Caco-2 (cell line): ENCODE measurements at regions not wholly inside any gene's neighbourhood (a gene's known extent, or its start where the extent isn't known, plus 50 kb on each side); places are given as distances from the start of the nearest gene placed in this dataset.

Experiments used
- BruUV-seq: library from RNA; stranded (reverse); fragments of 400-500 nt; replicated peaks from 2 replicates; lab custom pipeline; 2021; lab: Mats Ljungman, UMichigan
- CTCF ChIA-PET: fragments of 300-600 bp; sonication (Branson Sonifier 250); formaldehyde crosslinking; loops from one replicate; lab custom pipeline; 2022; ENCODE audit warnings: antibody characterized with exemption; lab: Charles Lee
- POLR2A ChIA-PET: fragments of 300-600 bp; sonication (Branson Sonifier 250); formaldehyde crosslinking; loops from one replicate; lab custom pipeline; 2022; ENCODE audit warnings: antibody characterized with exemption; lab: Charles Lee
- DNase-seq, 2 experiments: peaks; one replicate each; pipeline versions ENCODE4 v3.0.0 to v3.0.0-alpha.2; 2020 to 2022
- H3K27me3 ChIP-seq: replicated peaks from 2 replicates; pipeline ENCODE4 v1.6.0; 2011; ENCODE audit warnings: low read length; ENCODE audit not compliant: control insufficient read depth, insufficient read depth
- H3K36me3 ChIP-seq: 2 replicates; pipeline ENCODE4 v1.5.1; 2011; ENCODE audit warnings: low read length; ENCODE audit not compliant: control insufficient read depth, insufficient read depth
- H3K4me1 ChIP-seq: fragments of 250-450 bp; sonication (Bioruptor Pico); 2 replicates; pipeline ENCODE4 v1.5.1; 2020; ENCODE audit warnings: mild to moderate bottlenecking
- H3K4me3 ChIP-seq: 2 replicates; pipeline ENCODE4 v1.5.1; 2011; ENCODE audit warnings: low read depth, mild to moderate bottlenecking, control low read depth, low read length
- H3K9me3 ChIP-seq: fragments of 250-450 bp; sonication (Bioruptor Pico); 2 replicates; pipeline ENCODE4 v1.5.1; 2020; ENCODE audit warnings: mild to moderate bottlenecking, moderate library complexity
- H3K27ac Mint-ChIP-seq: one replicate; pipeline ENCODE4 v1.8.0; 2022; ENCODE audit warnings: mixed read lengths; ENCODE audit not compliant: unreplicated experiment
- H3K27me3 Mint-ChIP-seq: one replicate; pipeline ENCODE4 v1.8.0; 2022; ENCODE audit warnings: mixed read lengths; ENCODE audit not compliant: insufficient read depth, unreplicated experiment
- H3K36me3 Mint-ChIP-seq: one replicate; pipeline ENCODE4 v1.8.0; 2022; ENCODE audit warnings: mild to moderate bottlenecking, mixed read lengths; ENCODE audit not compliant: insufficient read depth, unreplicated experiment
- H3K4me1 Mint-ChIP-seq: one replicate; pipeline ENCODE4 v1.8.0; 2022; ENCODE audit warnings: low read depth, mixed read lengths; ENCODE audit not compliant: unreplicated experiment
- H3K4me3 Mint-ChIP-seq: one replicate; pipeline ENCODE4 v1.8.0; 2022; ENCODE audit warnings: mild to moderate bottlenecking, moderate library complexity, mixed read lengths; ENCODE audit not compliant: unreplicated experiment
- H3K9me3 Mint-ChIP-seq: one replicate; pipeline ENCODE4 v1.8.0; 2022; ENCODE audit warnings: mixed read lengths; ENCODE audit not compliant: unreplicated experiment
- intact Hi-C: fragments of 100-400 bp; cut with micrococcal nuclease; formaldehyde crosslinking; loops from one replicate; pipeline ENCODE4 v1.10.0; 2022; ENCODE audit not compliant: unreplicated experiment
- TF ChIP-seq, protein P1 (sequence below), 2 experiments: fragments of 200-600 bp in 1 of 2; IDR thresholded peaks; 1 replicate in 1 of 2; 2 replicates in 1 of 2; pipeline versions ENCODE4 v1.5.1 to v1.8.0; 2011 to 2022; ENCODE audit warnings: antibody characterized with exemption in 1 of 2, control low read depth in 1 of 2, inconsistent platforms in 1 of 2, low read depth in 1 of 2, low read length in 1 of 2, mild to moderate bottlenecking in 1 of 2, moderate library complexity in 1 of 2; ENCODE audit not compliant: insufficient read depth in 1 of 2, severe bottlenecking in 1 of 2, unreplicated experiment in 1 of 2

DNA sequence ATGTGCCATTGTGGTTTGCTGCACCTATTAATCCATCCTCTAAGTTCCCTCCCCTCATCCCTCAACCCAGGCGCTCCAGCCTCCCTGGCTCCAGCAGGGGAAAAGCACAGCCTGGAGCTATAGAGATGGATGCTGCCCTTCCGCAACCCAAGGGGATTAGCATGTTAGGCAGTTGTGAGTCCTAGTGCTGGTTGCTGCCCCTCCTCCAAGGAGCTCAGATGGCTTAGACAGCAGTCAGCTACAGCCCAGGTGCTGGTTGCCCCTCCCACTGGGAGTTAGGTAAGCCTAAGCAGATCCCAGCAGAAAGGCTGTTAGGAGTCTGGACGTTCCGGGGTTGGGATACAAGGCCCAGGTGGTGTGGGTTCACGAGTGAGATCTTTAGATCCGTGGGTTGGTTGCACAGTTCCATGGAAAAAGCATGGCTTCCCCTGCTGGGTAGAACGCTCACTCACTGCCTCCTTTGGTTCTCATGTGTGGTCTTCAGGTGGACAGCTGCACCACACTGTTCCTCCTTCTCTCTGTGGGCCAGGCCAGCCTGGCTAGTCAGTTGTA, 446.1 kb downstream of the ZNF804A start:
- Histone ChIP-seq H3K4me1 (no peaks in the 10 kb centered on the region), H3K9me3 (no peaks in the 10 kb centered on the region), H3K4me3 (no peak overlapping the region), H3K36me3 (no peaks in the 10 kb centered on the region), H3K27me3 (no peaks in the 10 kb centered on the region)
- intact Hi-C loops = no loop called here
- ChIA-PET CTCF (no interaction called here), POLR2A (no interaction called here)
- H3K36me3 Mint-ChIP-seq = no peaks in the 10 kb centered on the region
- TF ChIP-seq, protein P1, sequence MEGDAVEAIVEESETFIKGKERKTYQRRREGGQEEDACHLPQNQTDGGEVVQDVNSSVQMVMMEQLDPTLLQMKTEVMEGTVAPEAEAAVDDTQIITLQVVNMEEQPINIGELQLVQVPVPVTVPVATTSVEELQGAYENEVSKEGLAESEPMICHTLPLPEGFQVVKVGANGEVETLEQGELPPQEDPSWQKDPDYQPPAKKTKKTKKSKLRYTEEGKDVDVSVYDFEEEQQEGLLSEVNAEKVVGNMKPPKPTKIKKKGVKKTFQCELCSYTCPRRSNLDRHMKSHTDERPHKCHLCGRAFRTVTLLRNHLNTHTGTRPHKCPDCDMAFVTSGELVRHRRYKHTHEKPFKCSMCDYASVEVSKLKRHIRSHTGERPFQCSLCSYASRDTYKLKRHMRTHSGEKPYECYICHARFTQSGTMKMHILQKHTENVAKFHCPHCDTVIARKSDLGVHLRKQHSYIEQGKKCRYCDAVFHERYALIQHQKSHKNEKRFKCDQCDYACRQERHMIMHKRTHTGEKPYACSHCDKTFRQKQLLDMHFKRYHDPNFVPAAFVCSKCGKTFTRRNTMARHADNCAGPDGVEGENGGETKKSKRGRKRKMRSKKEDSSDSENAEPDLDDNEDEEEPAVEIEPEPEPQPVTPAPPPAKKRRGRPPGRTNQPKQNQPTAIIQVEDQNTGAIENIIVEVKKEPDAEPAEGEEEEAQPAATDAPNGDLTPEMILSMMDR (IDR thresholded peaks at IDR 0.05; ENCODE audit: insufficient read depth in 1 of 2, low read depth in 1 of 2, low read length in 1 of 2, severe bottlenecking in 1 of 2, unreplicated experiment in 1 of 2) = no peak
- no peak overlapping the region for H3K4me3 Mint-ChIP-seq
- peak in 1 of 2 experiments; percentile 30 for DNase-seq
- H3K9me3 Mint-ChIP-seq = peaks cover 34% of the 10 kb centered on the region
- H3K27ac Mint-ChIP-seq = no peak overlapping the region
- no peaks in the 10 kb centered on the region for H3K4me1 Mint-ChIP-seq
- BruUV-seq = no TSS peak
- H3K27me3 Mint-ChIP-seq = no peaks in the 10 kb centered on the region

DNA sequence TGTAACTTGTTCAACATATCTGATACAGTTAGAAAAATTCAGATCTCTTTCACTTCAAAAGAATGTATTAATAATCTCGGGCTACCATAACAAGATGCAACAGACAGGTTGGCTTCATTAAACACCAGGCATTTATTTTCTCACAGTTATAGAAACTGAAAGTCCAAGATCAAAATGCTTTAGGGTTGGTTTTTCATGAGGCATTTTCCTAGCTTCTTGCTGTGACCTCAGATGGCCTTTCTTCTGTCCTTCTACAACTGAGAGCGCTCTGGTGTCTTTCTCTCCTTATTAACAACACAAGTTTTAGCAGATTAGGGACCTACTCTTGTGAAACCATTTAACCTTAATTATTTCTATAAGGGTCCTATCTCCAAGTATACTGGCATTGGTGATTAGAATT, 452.5 kb downstream of the ZNF804A start:
- Mint-ChIP-seq H3K4me1 (no peaks in the 10 kb centered on the region), H3K27ac (no peak overlapping the region), H3K36me3 (no peaks in the 10 kb centered on the region), H3K27me3 (no peaks in the 10 kb centered on the region), H3K4me3 (no peak overlapping the region), H3K9me3 (no peaks in the 10 kb centered on the region)
- POLR2A ChIA-PET = no interaction called here
- Histone ChIP-seq H3K4me3 (no peak overlapping the region), H3K36me3 (no peaks in the 10 kb centered on the region), H3K27me3 (no peaks in the 10 kb centered on the region), H3K9me3 (no peaks in the 10 kb centered on the region), H3K4me1 (no peaks in the 10 kb centered on the region)
- no peak for DNase-seq
- CTCF ChIA-PET = no interaction called here
- intact Hi-C loops = no loop called here
- TF ChIP-seq, protein P1 (IDR thresholded peaks at IDR 0.05; ENCODE audit: insufficient read depth in 1 of 2, low read depth in 1 of 2, low read length in 1 of 2, severe bottlenecking in 1 of 2, unreplicated experiment in 1 of 2) = no peak
- BruUV-seq = no TSS peak

DNA sequence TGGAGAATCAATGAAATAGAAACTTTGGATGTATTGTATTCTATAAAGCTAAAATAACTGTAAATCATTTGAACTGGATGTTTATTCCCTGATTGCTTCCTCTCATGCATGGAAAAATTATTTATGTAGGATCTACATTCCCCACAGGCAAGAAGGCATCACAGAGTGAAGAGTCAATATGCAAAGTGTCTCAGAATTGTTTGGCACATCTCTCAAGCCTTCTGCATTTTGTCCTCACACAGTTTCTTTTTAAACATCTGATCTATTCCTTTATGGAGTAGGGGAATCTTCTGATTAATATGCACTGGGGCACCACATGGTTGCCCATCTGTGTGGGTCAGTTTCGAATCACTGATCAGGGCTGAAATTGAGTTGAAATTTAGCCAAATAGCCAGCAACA, 465.4 kb downstream of the ZNF804A start:
- no TSS peak for BruUV-seq
- CTCF ChIA-PET = no interaction called here
- intact Hi-C loops = no loop called here

More for the DNA sequence above, 465.4 kb downstream of the ZNF804A start:
- H3K36me3 Mint-ChIP-seq = no peaks in the 10 kb centered on the region
- Histone ChIP-seq H3K36me3 (no peaks in the 10 kb centered on the region), H3K4me1 (no peaks in the 10 kb centered on the region), H3K27me3 (no peaks in the 10 kb centered on the region), H3K4me3 (no peak overlapping the region), H3K9me3 (no peaks in the 10 kb centered on the region)
- H3K9me3 Mint-ChIP-seq = no peaks in the 10 kb centered on the region
- POLR2A ChIA-PET = no interaction called here
- TF ChIP-seq, protein P1 (IDR thresholded peaks at IDR 0.05; ENCODE audit: insufficient read depth in 1 of 2, low read depth in 1 of 2, low read length in 1 of 2, severe bottlenecking in 1 of 2, unreplicated experiment in 1 of 2) = no peak
- DNase-seq = no peak
- H3K4me1 Mint-ChIP-seq = no peaks in the 10 kb centered on the region
- no peak overlapping the region for H3K27ac Mint-ChIP-seq
- H3K27me3 Mint-ChIP-seq = no peaks in the 10 kb centered on the region
- no peak overlapping the region for H3K4me3 Mint-ChIP-seq
